Renal cortical epithelial cell (primary cell): ENCODE measurements at regions not wholly inside any gene's neighbourhood (a gene's known extent, or its start where the extent isn't known, plus 50 kb on each side); places are given as distances from the start of the nearest gene placed in this dataset.
A peak's percentile ranks its signal among the peaks of the same experiment; 100 is the strongest.
"Not testable (repeated sequence)": the region's sequence is repeated elsewhere in the genome, so short reads cannot be mapped to it uniquely, and the experiment has no call there.

Source experiments
- DNase-seq: peaks from one replicate; pipeline ENCODE4 v3.0.0-alpha.2; 2011; ENCODE audit warnings: low read depth

DNA sequence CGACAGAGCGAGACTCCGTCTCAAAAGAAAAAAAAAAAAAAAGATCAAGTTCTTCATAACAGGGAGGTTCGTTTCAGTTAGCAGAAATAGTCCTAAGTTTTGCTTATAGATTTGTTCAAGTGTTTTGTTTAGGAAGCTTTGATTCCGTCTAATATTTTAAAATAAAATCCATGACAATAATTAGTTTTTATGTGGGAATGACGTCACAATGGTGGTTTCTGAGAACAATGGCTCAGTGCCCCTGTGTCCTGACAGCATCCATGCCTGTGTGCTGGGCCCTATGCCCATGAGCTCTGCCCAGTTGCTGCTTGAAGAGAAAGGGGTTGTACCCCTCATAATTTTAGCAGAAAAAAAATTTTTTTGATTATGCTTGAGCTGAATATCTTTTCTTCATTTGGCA is 134.0 kb downstream of the SST start:
- no peak for DNase-seq

GRCh38 chr3:187533797-187534196 is 136.4 kb downstream of the SST start:
- no peak for DNase-seq

GRCh38 chr3:187531831-187532230 is 138.4 kb downstream of the SST start:
- no peak for DNase-seq

DNA sequence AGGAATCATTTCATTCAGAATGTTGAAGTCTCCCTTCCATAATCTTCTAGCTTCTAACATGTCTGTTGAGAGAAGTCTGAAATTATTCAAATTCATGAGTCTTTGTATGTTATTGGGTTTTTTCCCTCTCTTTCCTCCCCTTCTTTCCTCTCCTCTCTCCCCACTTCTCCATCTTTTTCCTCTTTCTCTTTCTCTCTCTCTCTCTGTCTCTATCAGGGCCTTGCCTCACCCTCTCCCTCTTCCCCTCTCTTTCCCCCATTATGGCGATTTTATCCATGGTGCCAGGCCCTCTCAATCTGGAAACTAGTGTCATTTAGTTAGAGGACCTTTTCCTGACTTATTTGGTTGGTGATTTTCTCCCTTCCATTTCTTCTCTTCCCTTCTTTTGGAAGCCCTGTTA is 147.3 kb downstream of the SST start:
- no peak for DNase-seq

GRCh38 chr3:187522293-187522692 is 147.9 kb downstream of the SST start:
- DNase-seq, result no peak

DNA sequence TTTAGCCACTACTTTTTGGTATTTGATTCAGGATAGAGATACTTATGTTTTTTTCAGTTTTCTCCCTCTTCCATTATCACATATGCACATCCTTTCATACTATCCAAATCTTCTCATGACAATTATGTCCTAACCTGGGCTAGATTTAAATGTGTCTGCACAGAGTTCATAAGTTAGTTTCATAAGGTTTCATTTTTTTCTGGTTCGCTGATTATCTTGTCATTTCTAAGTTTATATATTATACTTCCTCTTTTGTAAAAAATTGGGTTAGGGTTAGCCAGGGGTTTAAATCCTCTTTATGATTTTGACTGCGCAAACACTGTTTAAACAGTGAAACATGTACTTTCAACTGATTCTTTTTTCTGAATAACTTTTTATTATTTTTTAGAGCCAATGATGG is 148.6 kb downstream of the SST start:
- DNase-seq, result no peak

DNA sequence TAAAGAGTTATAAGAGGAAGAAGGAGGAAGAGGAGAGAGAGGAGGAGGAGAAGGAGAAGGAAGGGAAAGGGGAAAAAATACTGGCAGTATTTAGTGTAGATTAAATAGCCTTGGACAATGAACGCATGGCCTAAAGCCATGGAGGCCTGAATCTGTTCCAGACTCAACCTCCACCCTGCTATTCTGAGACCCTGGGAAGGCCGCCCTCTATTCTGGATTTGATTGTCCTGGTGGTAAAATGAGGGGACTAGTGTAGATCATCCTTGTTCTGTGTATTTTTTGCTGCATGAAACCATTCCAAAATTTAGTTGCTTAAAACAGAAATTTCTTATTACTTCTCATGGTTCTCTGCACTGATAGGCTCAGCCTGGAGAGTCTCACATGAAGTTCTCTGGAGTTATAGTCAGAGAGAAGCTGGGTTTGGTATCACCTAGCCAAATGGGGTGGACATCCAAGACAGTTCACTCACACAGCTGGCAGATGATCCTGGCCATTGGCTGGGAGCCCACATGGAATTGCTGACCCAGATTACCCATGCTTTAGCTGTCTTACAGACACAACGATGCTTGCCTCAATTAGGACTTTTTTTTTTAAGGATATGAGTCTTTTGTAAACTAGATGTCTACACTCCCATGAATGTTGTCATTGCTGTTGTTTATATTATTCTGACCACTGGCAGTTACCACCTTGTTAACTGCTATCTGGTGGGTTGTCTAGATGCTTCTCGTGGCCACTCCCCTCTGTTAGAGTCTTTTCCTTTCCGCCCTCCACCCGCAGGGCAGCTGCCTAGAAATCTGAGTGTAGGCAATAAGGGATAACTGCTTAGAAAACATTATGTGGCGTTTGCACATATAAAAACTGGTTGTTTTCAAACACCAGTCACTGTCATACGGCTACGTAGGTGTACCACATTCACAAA is 149.9 kb downstream of the SST start:
- DNase-seq, result no peak

GRCh38 chr3:187519428-187519890 is 150.7 kb downstream of the SST start:
- DNase-seq, result peak; percentile 30

DNA sequence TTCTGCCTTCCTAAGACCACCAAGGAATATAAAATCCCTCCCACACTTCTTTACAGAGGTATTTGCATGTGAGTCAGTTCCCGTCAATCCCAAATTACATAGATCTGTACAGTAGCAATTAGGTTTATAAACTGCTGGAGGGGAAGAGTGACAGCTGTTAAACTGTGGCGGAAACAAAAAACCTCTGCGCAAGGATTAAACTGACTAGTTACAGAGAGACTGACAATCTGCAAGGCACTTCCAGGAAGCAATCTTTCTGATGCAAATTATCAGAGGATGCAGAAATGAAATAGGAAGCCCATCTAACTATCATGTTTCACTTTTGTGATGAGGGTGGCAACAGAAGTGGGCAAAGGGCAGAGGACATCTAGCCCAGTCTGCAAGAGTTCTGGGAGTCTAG is 150.4 kb downstream of the RTP4 start:
- no peak for DNase-seq

DNA sequence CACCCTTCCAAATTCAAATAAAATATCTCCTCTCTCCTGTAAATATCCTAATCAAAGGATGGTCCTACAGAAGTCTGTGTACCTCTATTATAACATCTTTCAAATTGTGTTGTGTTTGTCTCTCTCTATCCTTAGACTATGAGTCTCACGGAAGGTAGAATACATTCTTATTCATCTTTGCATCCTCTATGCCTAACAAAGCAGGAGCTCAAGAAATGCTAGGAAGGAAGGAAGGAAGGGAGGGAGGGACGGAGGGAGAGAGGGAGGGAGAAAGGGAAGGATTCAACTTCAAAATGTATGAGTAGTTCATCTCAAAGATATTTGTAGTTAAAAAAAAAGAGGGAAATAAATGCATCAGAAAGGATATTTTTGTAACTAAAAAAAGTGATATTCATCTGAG is 150.0 kb downstream of the RTP4 start:
- no peak for DNase-seq

DNA sequence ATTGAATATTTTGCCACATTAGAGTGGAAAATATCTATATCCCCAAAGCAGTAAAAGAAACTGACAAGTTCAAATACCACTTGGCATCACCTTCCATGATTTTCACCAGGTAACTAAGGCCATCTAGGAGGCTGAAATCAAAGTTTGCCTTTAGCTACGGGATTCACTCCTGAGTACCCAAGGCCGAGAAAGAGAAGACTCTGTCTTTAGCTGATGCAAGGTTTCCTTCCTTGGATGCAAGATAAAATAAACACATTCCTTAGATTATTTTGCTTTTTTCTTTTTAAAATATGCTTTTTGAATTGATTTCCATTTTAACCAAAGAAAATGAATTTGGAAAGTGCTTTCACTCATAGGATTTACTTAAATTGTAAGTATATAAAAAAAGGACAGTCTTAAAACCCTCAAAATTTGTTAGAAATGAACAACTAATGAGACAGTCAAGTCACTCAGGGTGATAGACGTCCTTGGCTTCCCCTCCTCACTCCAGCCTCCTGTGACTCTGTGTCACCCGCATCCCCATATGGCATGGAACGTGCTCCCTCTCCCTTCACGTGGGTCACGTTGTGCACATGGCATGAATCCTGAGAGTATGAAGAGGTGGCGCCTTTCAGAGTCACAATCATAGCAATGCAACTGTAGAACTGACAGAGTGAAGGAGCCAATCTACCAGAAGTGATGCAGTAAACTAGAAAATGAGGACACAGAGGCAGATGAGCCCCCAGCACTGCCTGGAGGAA is 148.4 kb downstream of the RTP4 start:
- no peak for DNase-seq

DNA sequence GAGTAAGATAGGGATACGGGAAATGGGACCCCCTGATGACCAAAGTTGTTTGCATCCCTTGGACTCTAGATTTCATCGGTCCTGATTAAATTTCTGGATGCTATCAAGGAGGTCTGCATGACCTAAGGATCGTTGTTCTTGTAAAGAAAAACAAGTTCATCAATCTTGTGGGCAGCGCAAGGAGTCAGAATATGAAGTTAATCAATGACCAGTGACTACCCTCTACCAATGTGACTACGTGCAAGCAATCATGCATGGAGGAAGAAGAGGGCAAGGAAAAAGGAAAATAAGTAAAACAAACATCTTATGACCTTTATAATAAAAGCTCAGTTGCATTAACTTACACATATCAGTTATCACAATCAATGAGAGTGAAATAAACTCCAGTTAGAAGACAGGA is 139.7 kb downstream of the RTP4 start:
- peak; percentile 99 for DNase-seq

DNA sequence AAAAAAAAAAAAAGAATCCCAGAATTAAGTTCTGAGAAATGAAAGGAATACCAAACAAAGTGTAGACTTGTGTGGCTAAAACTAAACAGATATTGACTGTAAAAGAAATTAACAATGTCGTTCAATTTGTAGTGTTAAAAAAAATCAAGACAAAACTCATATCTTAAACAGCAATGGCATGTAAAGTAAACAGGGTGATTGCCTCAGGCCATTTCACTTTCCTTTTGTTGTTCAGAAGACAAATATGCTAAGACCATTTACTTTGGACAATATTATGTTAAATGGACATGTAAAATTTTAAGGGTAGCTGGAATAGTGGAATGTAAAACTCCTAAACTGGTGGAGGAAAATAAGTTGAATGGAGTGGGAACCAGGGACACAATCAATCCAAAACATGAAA is 139.1 kb downstream of the RTP4 start:
- DNase-seq, result peak; percentile 83

DNA sequence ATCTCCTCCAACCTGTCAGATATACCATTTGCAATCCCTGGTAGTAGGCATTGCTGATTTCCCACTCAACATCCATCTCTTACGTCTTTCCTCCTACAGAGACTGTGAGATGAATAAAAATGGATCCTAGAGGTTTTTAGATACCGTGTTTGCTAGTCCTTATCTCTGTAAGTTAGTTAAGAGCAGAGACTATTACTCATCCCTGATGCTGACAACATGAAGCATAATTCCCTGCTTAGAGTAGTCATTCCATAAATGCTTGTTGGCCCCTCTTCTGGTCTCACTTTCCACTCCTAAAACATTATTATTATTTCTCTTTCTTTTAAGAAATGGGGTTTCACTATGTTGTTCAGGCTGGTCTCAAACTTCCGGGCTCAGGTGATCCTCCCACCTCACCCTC is 136.2 kb downstream of the RTP4 start:
- no peak for DNase-seq

GRCh38 chr3:187498211-187498724 is 130.1 kb downstream of the RTP4 start:
- DNase-seq, result peak; percentile 43

GRCh38 chr3:187497052-187497451 is 128.9 kb downstream of the RTP4 start:
- no peak for DNase-seq

DNA sequence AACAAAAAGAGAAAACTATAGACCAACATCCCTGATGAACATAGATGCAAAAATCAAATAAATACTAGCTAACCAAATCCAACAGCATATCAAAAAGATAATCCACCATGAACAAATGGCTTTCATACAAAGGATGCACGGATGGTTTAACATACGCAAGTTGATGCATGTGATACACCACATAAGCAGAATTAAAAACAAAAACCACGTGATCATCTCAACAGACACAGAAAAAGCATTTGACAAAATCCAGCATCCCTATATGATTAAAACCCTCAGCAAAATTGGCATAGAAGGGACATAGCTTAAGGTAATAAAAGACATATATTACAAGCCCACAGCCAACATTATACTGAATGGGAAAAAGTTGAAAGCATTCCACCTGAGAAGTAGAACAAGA is 125.9 kb downstream of the RTP4 start:
- DNase-seq, result not testable (repeated sequence)

DNA sequence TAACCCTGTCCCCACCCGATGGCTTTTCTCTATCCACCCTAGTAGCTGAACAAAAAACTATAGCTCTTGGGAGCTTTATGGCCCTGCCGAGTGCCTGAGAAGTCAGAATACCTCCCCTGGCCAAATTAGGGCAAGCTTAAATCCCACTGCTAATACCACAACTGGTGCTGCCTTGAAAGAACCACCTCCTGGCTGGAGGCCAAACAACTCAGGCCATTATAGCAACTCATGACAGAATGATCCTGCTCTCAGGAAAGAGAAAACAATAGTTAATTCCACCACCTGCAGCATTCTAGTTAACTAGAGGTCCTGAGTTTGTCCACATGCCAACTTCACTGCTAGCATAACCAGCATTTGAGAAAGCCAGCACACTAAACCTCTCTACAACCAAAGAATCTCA is 123.2 kb downstream of the RTP4 start:
- peak; percentile 95 for DNase-seq

- peak; percentile 70 for DNase-seq
Measured at GRCh38 chr3:187490366-187490765, 122.2 kb downstream of the RTP4 start.

GRCh38 chr3:187484547-187485295 is 116.5 kb downstream of the RTP4 start:
- no peak for DNase-seq

DNA sequence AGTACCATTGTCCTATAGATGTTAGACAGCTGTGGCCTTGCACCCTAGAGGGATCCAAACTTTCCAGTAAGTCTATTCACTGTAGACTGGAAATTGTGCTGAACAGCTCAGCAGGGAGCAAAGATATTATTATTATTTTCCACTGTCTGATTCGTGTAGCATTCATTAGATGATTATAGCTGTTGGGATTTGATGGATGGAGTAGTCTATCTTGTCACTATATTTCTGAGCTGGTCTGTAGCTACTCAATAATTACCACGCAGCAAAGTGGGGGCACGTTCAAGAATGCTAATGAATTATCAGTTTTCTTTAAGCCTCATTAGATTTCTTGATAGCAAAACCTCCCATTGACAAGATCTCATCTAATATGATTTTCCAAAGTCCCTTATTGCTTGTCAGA is 113.2 kb downstream of the RTP4 start:
- no peak for DNase-seq

DNA sequence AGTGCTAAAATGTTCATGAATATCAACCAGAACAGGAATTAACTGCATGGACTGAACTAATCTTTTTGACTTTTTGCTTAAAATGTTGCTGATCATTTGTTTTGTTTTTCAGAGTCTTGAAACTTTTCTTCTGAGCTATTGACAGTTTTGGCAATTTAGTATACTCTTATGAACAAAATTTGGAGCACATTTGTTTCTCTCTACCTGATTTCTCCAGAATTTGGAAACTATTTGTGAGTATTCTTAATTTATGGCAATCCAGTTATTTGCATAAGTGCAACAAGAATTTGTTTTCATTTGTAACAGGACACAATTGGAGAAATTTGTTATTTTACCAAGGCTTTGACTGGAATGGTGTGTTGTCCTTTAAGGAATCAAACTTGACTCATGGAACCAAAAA is 107.4 kb downstream of the RTP4 start:
- not testable (repeated sequence) for DNase-seq
